Esophagus squamous epithelium (tissue), 4 donors: ENCODE measurements at regions not wholly inside any gene's neighbourhood (a gene's known extent, or its start where the extent isn't known, plus 50 kb on each side); places are given as distances from the start of the nearest gene placed in this dataset.

Source experiments
- CTCF ChIP-seq, 6 experiments: fragments of 450-650 bp in 4 of 6; fragments of 200-600 bp in 2 of 6; sonication (generic) in 2 of 6; IDR thresholded peaks; one replicate each; pipeline ENCODE4 v1.5.1; 2016 to 2019; ENCODE audit warnings: antibody characterized with exemption in 6 of 6, mild to moderate bottlenecking in 4 of 6, moderate library complexity in 4 of 6
- POLR2A ChIP-seq, 4 donors: fragments of 450-650 bp; IDR thresholded peaks; one replicate each; pipeline ENCODE4 v1.6.1; 2017; ENCODE audit warnings: antibody characterized with exemption in 4 of 4, mild to moderate bottlenecking in 4 of 4, moderate library complexity in 3 of 4

GRCh38 chr2:157046396-157046795, 211.1 kb upstream of the GALNT5 start:
- TF ChIP-seq CTCF (IDR thresholded peaks at IDR 0.05) (no peak), POLR2A (IDR thresholded peaks at IDR 0.05) (no peak)
